IPS-NIHi11 (cell line): ENCODE measurements at regions not wholly inside any gene's neighbourhood (a gene's known extent, or its start where the extent isn't known, plus 50 kb on each side); places are given as distances from the start of the nearest gene placed in this dataset.
"Not testable (repeated sequence)": the region's sequence is repeated elsewhere in the genome, so short reads cannot be mapped to it uniquely, and the experiment has no call there.

Source experiments
- DNase-seq: peaks from one replicate; pipeline ENCODE4 v3.0.0; 2012; ENCODE audit warnings: mixed read lengths, low spot score

GRCh38 chr11:33554219-33554618 is 146.4 kb downstream of the C11orf91 start:
- DNase-seq: no peak

- DNase-seq: no peak
Measured at GRCh38 chr11:33553486-33553885, 147.1 kb downstream of the C11orf91 start.

- DNase-seq: no peak
Measured at GRCh38 chr11:33552756-33553155, 147.9 kb downstream of the C11orf91 start.

- DNase-seq: no peak
Measured at GRCh38 chr11:33551051-33551450, 149.6 kb downstream of the C11orf91 start.

- no peak for DNase-seq
Measured at GRCh38 chr11:33549483-33549882, 151.1 kb downstream of the C11orf91 start.

GRCh38 chr11:33545931-33546330 is 154.7 kb downstream of the C11orf91 start:
- DNase-seq: no peak

- no peak for DNase-seq
Measured at GRCh38 chr11:33544593-33545373, 155.8 kb downstream of the C11orf91 start.

- no peak for DNase-seq
Measured at GRCh38 chr11:33543823-33544222, 156.8 kb downstream of the C11orf91 start.

- peak; percentile 86 for DNase-seq
Measured at GRCh38 chr11:33542921-33543320, 157.7 kb downstream of the C11orf91 start.

- DNase-seq: no peak
Measured at GRCh38 chr11:33540946-33541915, 159.4 kb downstream of the C11orf91 start.

GRCh38 chr11:33540427-33540826 is 160.2 kb downstream of the C11orf91 start:
- no peak for DNase-seq

- DNase-seq: no peak
Measured at GRCh38 chr11:33539751-33540150, 160.9 kb downstream of the C11orf91 start.

- no peak for DNase-seq
Measured at GRCh38 chr11:33538726-33539125, 161.9 kb downstream of the C11orf91 start.

GRCh38 chr11:33536178-33536577 is 164.4 kb downstream of the C11orf91 start:
- DNase-seq: no peak

GRCh38 chr11:33534575-33534974 is 166.1 kb downstream of the C11orf91 start:
- DNase-seq: no peak

GRCh38 chr11:33533386-33534052 is 167.1 kb downstream of the C11orf91 start:
- DNase-seq: no peak

GRCh38 chr11:33532720-33533385 is 167.8 kb downstream of the C11orf91 start:
- DNase-seq: no peak

- no peak for DNase-seq
Measured at GRCh38 chr11:33532257-33532656, 168.4 kb downstream of the C11orf91 start.

GRCh38 chr11:33531743-33532181 is 168.9 kb downstream of the C11orf91 start:
- no peak for DNase-seq

GRCh38 chr11:33530815-33531214 is 169.8 kb downstream of the C11orf91 start:
- no peak for DNase-seq

GRCh38 chr11:33529461-33529860 is 171.2 kb downstream of the C11orf91 start:
- DNase-seq: no peak

- not testable (repeated sequence) for DNase-seq
Measured at GRCh38 chr11:33527738-33528137, 172.9 kb downstream of the C11orf91 start.
